Left lung (tissue), 4 donors: ENCODE measurements at regions not wholly inside any gene's neighbourhood (a gene's known extent, or its start where the extent isn't known, plus 50 kb on each side); places are given as distances from the start of the nearest gene placed in this dataset.

Source experiments
- ATAC-seq: fragments of 200-7000 bp; cut with Tn5 transposase; one replicate; pipeline ENCODE4 v1.9.1; 2020; ENCODE audit warnings: moderate library complexity
- DNase-seq, 4 donors: peaks; one replicate each; pipeline ENCODE4 v3.0.0-alpha.2; 2013 to 2020
- H3K27ac ChIP-seq, 2 donors: fragments of 200-600 bp; sonication (generic) in 1 of 2; one replicate each; pipeline versions ENCODE4 v1.5.0 to v1.8.0; 2020 to 2021
- H3K27me3 ChIP-seq, 2 donors: fragments of 200-600 bp; sonication (generic) in 1 of 2; one replicate each; pipeline versions ENCODE4 v1.5.0 to v1.8.0; 2020 to 2021
- H3K36me3 ChIP-seq, 2 donors: fragments of 200-600 bp; sonication (generic) in 1 of 2; one replicate each; pipeline versions ENCODE4 v1.5.0 to v1.8.0; 2020 to 2021
- H3K4me1 ChIP-seq, 2 donors: fragments of 200-600 bp; one replicate each; pipeline ENCODE4 v1.8.0; 2021
- H3K4me3 ChIP-seq, 2 donors: fragments of 200-600 bp; sonication (generic) in 1 of 2; one replicate each; pipeline versions ENCODE4 v1.5.0 to v1.8.0; 2020 to 2021; ENCODE audit warnings: mild to moderate bottlenecking in 1 of 2
- H3K9me3 ChIP-seq, 2 donors: fragments of 200-600 bp; sonication (generic) in 1 of 2; one replicate each; pipeline versions ENCODE4 v1.5.0 to v1.8.0; 2020 to 2021
- intact Hi-C, 2 donors: fragments of 100-400 bp; cut with DNase I; formaldehyde crosslinking; loops; one replicate each; pipeline versions ENCODE4 v1.11.2 to v1.14.2; 2022
- TF ChIP-seq, protein P1 (sequence below), 2 donors: fragments of 200-600 bp; sonication (generic) in 1 of 2; IDR thresholded peaks; one replicate each; pipeline versions ENCODE4 v1.5.0 to v1.8.0; 2021; ENCODE audit warnings: antibody characterized with exemption in 2 of 2
- donor health status: DM: no; HTN: yes; CAD: no.
- donor health status: DM: no; HTN: no; CAD: no.

DNA sequence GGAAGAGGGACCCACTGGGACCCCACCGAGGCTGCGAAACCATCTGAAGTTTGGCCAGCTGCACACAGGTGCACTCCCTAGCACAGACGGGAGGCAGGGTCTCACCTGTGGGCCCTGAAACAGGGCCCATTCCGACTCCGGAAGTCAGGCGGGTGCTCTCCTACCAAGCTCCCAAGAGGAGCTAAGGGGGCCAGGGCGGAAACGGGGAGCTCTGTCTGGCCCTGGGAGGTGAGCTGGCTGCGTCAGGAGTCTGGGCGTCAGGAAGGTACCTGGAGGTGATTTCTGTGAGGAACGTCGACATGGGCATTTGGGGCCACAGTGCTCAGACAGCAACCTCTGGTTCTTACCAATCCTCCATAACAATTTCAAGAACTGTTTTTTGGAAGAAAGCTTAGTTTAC lies 411.7 kb downstream of the TCERG1L start:
- Histone ChIP-seq H3K4me1 (no peaks in the 10 kb centered on the region), H3K4me3 (no peak overlapping the region), H3K9me3 (no peaks in the 10 kb centered on the region), H3K27ac (no peak overlapping the region), H3K36me3 (no peaks in the 10 kb centered on the region), H3K27me3 (peaks cover 0 to 21% of the 10 kb centered on the region in 2 donors)
- no peak for DNase-seq
- intact Hi-C loops = no loop called here
- TF ChIP-seq, protein P1, sequence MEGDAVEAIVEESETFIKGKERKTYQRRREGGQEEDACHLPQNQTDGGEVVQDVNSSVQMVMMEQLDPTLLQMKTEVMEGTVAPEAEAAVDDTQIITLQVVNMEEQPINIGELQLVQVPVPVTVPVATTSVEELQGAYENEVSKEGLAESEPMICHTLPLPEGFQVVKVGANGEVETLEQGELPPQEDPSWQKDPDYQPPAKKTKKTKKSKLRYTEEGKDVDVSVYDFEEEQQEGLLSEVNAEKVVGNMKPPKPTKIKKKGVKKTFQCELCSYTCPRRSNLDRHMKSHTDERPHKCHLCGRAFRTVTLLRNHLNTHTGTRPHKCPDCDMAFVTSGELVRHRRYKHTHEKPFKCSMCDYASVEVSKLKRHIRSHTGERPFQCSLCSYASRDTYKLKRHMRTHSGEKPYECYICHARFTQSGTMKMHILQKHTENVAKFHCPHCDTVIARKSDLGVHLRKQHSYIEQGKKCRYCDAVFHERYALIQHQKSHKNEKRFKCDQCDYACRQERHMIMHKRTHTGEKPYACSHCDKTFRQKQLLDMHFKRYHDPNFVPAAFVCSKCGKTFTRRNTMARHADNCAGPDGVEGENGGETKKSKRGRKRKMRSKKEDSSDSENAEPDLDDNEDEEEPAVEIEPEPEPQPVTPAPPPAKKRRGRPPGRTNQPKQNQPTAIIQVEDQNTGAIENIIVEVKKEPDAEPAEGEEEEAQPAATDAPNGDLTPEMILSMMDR (IDR thresholded peaks at IDR 0.05) = no peak
- no peak for ATAC-seq

DNA sequence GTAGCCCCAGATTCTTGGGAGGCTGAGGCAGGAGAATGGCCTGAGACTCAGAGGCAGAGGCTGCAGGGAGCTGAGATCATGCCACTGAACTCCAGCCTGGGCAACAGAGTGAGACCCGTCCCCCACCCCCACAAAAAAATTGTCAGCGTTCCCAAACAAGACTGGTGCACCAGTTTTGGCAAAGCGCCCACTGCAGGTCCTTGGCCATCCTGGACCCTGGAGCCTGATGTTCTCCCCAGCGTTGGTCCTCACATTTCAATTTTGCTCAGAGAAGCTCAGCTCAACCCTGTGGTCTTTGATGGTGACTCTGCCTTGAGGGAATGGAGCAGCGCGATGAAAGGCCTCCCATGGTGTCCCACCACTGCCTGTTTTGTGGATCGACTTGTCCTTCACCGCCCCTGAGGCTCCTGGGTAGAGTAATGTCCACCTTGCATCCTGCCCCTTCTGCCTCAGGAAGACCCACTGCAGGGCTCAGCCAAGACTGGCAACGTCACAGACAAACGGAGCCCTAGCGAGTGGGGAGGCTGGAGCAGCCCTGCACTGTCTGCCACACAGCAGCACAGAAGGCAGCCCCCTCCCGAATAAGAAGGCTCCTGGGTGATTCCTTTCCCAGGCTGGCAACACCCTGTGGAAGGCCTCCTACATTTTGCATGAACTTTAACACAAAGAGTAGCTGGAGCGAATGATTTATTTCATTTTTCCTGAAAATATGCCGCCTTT lies 410.9 kb downstream of the TCERG1L start:
- Histone ChIP-seq H3K36me3 (no peaks in the 10 kb centered on the region), H3K4me3 (no peak overlapping the region), H3K27ac (no peak overlapping the region), H3K4me1 (no peaks in the 10 kb centered on the region), H3K27me3 (peaks cover 0 to 19% of the 10 kb centered on the region in 2 donors), H3K9me3 (no peaks in the 10 kb centered on the region)
- intact Hi-C loops = no loop called here
- DNase-seq (no peak), ATAC-seq (no peak)
- TF ChIP-seq, protein P1 (IDR thresholded peaks at IDR 0.05) = no peak

DNA sequence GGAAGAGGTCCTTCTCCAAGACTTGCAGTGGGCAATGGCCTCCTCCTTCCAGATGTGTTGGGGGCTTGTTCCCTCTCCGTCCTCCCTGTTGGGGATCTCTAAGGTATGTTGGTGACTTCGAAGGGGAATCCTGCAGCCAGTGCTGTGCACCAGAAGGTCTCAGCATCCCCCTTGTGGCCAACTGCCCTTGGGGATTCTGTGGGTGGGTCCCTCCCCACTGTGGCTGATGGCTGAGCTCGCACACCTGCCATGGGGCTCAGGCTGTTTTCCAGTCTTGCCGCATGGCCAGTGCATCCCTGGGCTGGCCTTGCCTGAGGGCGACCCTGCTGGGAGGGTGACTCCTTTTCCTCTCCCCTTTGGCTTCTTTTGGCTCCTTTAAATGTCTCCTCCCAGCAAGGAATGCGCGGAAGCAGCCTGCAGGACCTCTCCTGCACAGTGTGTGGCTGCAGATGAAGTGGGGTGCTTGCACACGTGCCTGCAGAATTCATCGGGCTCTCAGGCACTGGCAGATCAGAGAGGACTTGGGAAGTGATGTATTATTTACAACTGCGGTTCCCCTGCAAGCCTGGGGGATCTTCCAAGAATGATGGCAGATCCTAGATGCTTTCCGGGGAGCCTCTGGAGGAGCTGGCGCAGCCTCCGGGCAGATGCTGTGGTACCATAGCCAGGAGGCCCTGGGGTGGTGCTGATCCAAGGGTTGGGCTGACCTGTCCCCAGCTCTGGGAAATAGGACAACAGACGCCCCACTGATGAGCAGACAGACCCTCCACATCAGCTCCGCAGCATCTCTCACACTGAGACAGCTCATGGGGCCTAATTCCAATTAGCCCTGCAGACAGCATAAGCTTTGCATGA lies 410.0 kb downstream of the TCERG1L start:
- no peak for ATAC-seq
- Histone ChIP-seq H3K27ac (no peak overlapping the region), H3K27me3 (peaks cover 0 to 18% of the 10 kb centered on the region in 2 donors), H3K9me3 (no peaks in the 10 kb centered on the region), H3K4me3 (no peak overlapping the region), H3K4me1 (no peaks in the 10 kb centered on the region), H3K36me3 (no peaks in the 10 kb centered on the region)
- no peak for DNase-seq
- intact Hi-C loops = no loop called here
- TF ChIP-seq, protein P1 (IDR thresholded peaks at IDR 0.05) = no peak

DNA sequence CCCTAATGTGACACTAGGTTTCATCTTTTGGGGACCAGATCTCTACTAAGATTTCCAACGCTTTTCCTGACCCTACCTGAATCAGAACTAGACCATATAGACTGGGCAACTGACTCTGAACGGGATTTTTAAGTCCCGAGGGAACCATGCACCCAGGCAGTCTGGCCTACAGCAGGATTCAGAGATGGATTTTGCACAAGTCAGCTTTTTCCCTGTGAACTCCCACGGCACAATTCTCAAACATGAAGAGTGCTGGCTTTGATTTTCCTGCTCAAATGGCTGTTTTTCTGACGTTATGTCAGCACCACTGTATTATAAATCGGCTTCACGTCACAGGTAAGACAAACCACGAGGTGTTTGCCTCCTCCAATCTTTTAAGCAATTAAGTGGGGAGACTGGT lies 409.1 kb downstream of the TCERG1L start:
- Histone ChIP-seq H3K27ac (no peak overlapping the region), H3K27me3 (peaks cover 0 to 14% of the 10 kb centered on the region in 2 donors), H3K4me3 (no peak overlapping the region), H3K4me1 (no peaks in the 10 kb centered on the region), H3K36me3 (no peaks in the 10 kb centered on the region), H3K9me3 (no peaks in the 10 kb centered on the region)
- intact Hi-C loops = no loop called here
- ATAC-seq (no peak), DNase-seq (no peak)
- TF ChIP-seq, protein P1 (IDR thresholded peaks at IDR 0.05) = no peak

DNA sequence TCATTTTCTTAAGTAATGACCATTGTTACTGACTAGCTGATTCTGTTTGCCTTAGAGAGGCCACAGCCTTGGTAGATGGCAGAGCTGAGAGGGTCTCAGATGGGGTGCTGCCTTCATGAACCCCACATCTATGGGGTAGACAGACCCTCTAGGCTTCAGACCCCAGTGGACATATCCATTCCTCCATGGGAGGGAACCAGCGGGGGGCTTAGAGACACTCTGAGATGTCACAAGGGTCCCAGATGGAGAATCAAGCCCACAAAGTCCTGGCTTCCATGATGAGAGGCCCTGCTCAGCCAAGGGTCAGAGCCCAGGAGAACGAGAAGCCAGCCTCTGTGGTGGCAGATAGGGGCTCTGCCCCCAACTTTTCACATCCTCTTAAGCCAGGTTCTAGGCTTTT lies 408.6 kb downstream of the TCERG1L start:
- intact Hi-C loops = no loop called here
- no peak for DNase-seq
- no peak overlapping the region for H3K27ac ChIP-seq
- no peaks in the 10 kb centered on the region for H3K4me1 ChIP-seq
- no peaks in the 10 kb centered on the region for H3K9me3 ChIP-seq
- TF ChIP-seq, protein P1 (IDR thresholded peaks at IDR 0.05) = no peak
- H3K36me3 ChIP-seq = no peaks in the 10 kb centered on the region
- H3K27me3 ChIP-seq = peaks cover 0 to 10% of the 10 kb centered on the region in 2 donors
- ATAC-seq = no peak
- no peak overlapping the region for H3K4me3 ChIP-seq
